HG03139 (cell line): ENCODE measurements at regions not wholly inside any gene's neighbourhood (a gene's known extent, or its start where the extent isn't known, plus 50 kb on each side); places are given as distances from the start of the nearest gene placed in this dataset.

ENCODE experiments used
- ATAC-seq: cut with Tn5 transposase; IDR thresholded peaks from one replicate; pipeline ENCODE4 v1.9.1; 2021; ENCODE audit not compliant: unreplicated experiment

- ATAC-seq, result peak; percentile 69
Observed at GRCh38 chr10:75294866-75295701, 59.3 kb upstream of the COMTD1 start.

- no peak for ATAC-seq
Observed at GRCh38 chr10:75294518-75294865, 58.7 kb upstream of the COMTD1 start.

GRCh38 chr10:75294031-75294437 lies 58.3 kb upstream of the COMTD1 start:
- ATAC-seq, result no peak

- no peak for ATAC-seq
Observed at GRCh38 chr10:75293446-75293820, 57.7 kb upstream of the COMTD1 start.

- ATAC-seq, result no peak
Observed at GRCh38 chr10:75292794-75293445, 57.2 kb upstream of the COMTD1 start.

GRCh38 chr10:75291805-75292204 lies 56.0 kb upstream of the COMTD1 start:
- ATAC-seq, result no peak

- ATAC-seq, result no peak
Observed at GRCh38 chr10:75288140-75288711, 52.5 kb upstream of the COMTD1 start.

- no peak for ATAC-seq
Observed at GRCh38 chr10:75287697-75288096, 51.9 kb upstream of the COMTD1 start.

- no peak for ATAC-seq
Observed at GRCh38 chr10:75286901-75287300, 51.1 kb upstream of the COMTD1 start.
